Ishikawa (cell line): ENCODE measurements at regions not wholly inside any gene's neighbourhood (a gene's known extent, or its start where the extent isn't known, plus 50 kb on each side); places are given as distances from the start of the nearest gene placed in this dataset.

Experiments used
- CEBPB ChIP-seq: IDR thresholded peaks from 2 replicates; pipeline ENCODE4 v1.6.1; 2012
- CREB1 ChIP-seq: IDR thresholded peaks from 2 replicates; pipeline ENCODE4 v1.6.1; 2012; ENCODE audit warnings: low read depth
- EGR1 ChIP-seq: IDR thresholded peaks from 2 replicates; pipeline ENCODE4 v1.6.1; 2012
- EP300 ChIP-seq: IDR thresholded peaks from 2 replicates; pipeline ENCODE4 v1.6.1; 2012; ENCODE audit warnings: borderline replicate concordance
- FOXM1 ChIP-seq: IDR thresholded peaks from 2 replicates; pipeline ENCODE4 v1.6.1; 2012; ENCODE audit warnings: low read depth, borderline replicate concordance
- NFIC ChIP-seq: IDR thresholded peaks from 2 replicates; pipeline ENCODE4 v1.6.1; 2012
- RAD21 ChIP-seq: IDR thresholded peaks from 2 replicates; pipeline ENCODE4 v1.6.1; 2012; ENCODE audit warnings: low read depth
- TAF1 ChIP-seq: IDR thresholded peaks from 2 replicates; pipeline ENCODE4 v1.6.1; 2012; ENCODE audit warnings: low read depth, mild to moderate bottlenecking
- TCF12 ChIP-seq: IDR thresholded peaks from 2 replicates; pipeline ENCODE4 v1.6.1; 2012; ENCODE audit warnings: low read depth
- TEAD4 ChIP-seq: IDR thresholded peaks from 2 replicates; pipeline ENCODE4 v1.6.1; 2012
- YY1 ChIP-seq: IDR thresholded peaks from 2 replicates; pipeline ENCODE4 v1.6.1; 2012; ENCODE audit warnings: low read depth
- ZBTB7A ChIP-seq: IDR thresholded peaks from 2 replicates; pipeline ENCODE4 v1.6.1; 2012; ENCODE audit warnings: low read depth
- TF ChIP-seq, protein P1 (sequence below): IDR thresholded peaks from 2 replicates; pipeline ENCODE4 v1.6.1; 2012
- TF ChIP-seq, protein P2 (sequence below): IDR thresholded peaks from 2 replicates; pipeline ENCODE4 v1.6.1; 2012
- TF ChIP-seq, protein P3 (sequence below): IDR thresholded peaks from 2 replicates; pipeline ENCODE4 v1.6.1; 2012; ENCODE audit warnings: low read depth, mild to moderate bottlenecking

DNA sequence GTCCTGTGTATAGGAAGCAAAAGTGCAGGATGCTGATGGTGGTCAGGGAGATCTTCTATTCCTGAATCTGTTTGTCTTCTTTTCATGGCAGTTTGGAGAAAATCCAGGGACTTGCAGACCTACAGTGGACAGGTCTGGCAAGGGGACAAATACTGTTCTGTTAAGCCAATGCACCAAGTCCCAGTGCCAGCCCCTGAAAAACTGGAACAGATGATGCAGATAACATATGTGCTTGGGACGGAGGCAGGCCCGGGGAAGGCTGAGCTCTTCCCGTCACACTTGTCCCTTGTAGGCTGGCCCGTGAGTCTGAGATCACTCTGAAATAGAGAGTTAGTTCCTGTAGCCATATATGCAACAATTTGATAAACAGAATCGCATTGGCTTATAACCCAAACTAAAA lies 265.7 kb downstream of the MTRR start:
- TF ChIP-seq YY1, result no peak
- TF ChIP-seq, protein P1, sequence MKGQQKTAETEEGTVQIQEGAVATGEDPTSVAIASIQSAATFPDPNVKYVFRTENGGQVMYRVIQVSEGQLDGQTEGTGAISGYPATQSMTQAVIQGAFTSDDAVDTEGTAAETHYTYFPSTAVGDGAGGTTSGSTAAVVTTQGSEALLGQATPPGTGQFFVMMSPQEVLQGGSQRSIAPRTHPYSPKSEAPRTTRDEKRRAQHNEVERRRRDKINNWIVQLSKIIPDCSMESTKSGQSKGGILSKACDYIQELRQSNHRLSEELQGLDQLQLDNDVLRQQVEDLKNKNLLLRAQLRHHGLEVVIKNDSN, result no peak
- no peak for TF ChIP-seq NFIC
- no peak for TF ChIP-seq TCF12
- TF ChIP-seq EP300, result no peak
- no peak for TF ChIP-seq TAF1
- no peak for TF ChIP-seq RAD21

DNA sequence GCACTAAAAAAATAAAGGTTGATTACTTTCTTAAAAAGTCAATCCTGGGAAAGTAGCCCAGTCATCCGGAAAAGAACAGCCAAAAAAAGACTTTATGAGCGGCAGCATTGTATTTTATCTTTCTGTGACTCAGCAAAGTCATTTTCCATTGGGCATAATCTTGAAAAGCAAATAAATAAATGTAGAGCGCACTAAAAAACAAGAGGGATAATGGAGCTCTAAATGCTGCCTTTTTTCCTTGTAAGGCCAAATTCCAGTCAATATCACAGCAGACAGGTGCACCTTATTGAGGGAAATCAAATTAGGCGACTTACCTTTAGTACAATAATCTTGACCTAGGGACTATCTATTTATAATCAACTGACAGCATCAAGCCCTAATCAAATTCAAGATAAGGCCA lies 266.8 kb downstream of the MTRR start:
- TF ChIP-seq CREB1 (no peak), TEAD4 (no peak), RAD21 (no peak), EGR1 (no peak), TAF1 (no peak), CEBPB (no peak), ZBTB7A (no peak), YY1 (no peak), EP300 (no peak), NFIC (no peak), TCF12 (no peak), FOXM1 (no peak)
- TF ChIP-seq, protein P2, sequence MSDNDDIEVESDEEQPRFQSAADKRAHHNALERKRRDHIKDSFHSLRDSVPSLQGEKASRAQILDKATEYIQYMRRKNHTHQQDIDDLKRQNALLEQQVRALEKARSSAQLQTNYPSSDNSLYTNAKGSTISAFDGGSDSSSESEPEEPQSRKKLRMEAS, result no peak
- TF ChIP-seq, protein P1, result no peak

DNA sequence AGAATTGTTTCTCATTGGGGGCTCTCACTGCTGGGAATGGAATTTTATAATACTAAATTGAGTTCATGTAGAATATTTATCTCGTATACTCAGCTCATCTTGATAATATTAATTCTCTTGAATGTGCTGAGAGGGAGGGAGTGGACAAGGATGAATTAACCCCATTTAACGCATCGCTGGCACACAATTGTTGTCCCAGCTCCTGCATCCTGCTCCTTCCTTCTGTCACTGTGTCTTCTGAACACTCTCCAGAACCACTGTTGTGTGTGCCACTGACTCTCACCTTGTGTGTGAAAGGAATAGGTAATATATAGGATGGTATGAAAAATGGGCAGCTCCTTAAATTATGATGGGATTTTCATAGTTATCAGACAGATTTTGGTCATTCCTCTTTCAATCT lies 267.3 kb downstream of the MTRR start:
- no peak for TF ChIP-seq YY1
- no peak for TF ChIP-seq EP300
- TF ChIP-seq, protein P3, sequence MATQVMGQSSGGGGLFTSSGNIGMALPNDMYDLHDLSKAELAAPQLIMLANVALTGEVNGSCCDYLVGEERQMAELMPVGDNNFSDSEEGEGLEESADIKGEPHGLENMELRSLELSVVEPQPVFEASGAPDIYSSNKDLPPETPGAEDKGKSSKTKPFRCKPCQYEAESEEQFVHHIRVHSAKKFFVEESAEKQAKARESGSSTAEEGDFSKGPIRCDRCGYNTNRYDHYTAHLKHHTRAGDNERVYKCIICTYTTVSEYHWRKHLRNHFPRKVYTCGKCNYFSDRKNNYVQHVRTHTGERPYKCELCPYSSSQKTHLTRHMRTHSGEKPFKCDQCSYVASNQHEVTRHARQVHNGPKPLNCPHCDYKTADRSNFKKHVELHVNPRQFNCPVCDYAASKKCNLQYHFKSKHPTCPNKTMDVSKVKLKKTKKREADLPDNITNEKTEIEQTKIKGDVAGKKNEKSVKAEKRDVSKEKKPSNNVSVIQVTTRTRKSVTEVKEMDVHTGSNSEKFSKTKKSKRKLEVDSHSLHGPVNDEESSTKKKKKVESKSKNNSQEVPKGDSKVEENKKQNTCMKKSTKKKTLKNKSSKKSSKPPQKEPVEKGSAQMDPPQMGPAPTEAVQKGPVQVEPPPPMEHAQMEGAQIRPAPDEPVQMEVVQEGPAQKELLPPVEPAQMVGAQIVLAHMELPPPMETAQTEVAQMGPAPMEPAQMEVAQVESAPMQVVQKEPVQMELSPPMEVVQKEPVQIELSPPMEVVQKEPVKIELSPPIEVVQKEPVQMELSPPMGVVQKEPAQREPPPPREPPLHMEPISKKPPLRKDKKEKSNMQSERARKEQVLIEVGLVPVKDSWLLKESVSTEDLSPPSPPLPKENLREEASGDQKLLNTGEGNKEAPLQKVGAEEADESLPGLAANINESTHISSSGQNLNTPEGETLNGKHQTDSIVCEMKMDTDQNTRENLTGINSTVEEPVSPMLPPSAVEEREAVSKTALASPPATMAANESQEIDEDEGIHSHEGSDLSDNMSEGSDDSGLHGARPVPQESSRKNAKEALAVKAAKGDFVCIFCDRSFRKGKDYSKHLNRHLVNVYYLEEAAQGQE, result no peak
- TF ChIP-seq, protein P1, result no peak
- no peak for TF ChIP-seq RAD21
- TF ChIP-seq, protein P2, result no peak
- TF ChIP-seq TEAD4, result no peak
- TF ChIP-seq FOXM1, result no peak

DNA sequence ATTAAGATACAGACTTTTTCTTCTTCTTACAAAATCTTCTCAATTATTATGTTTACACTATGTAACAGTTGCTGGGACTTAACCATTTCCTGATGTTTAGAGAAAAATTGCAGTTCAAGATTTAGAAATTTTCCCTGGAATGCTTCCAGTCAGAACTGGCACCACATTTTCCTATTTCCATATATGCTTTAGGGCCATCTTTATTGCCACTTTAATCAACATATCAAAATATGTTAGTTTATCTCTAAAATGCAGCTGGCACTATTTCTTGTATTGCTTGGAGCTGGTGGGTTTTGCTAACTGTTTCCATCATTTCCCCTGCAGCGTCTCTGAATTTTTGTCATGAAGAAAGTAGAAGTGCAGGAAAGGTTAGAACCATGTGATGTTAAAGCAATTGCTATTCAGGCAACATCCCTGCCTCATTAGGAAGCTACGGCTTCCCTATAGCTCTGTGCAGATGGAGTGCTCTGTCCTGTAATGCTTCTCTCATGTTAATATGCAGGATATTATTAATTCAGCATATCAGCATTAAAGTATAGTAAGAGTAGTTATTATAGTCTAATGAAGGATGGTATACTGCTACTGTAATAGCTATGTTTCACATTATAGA lies 269.1 kb downstream of the MTRR start:
- TF ChIP-seq TEAD4, result no peak

DNA sequence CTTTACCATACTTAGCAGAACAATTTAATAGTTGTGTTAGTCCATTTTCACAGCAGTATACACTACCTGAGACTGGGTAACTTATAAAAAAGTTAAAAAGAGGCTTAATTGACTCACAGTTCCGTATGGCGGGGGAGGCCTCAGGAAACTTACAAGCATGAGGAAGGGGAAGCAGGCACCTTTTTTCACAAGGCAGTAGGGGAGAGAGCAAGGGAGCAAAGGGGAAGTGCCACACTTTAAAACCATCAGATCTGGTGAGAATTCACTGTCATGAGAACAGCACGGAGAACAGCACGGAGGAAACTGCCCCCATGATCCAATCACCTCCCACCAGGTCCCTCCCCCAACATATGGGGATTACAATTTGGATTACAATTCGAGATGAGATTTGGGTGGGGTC lies 269.9 kb downstream of the MTRR start:
- TF ChIP-seq YY1 (no peak), NFIC (no peak), TAF1 (no peak)

DNA sequence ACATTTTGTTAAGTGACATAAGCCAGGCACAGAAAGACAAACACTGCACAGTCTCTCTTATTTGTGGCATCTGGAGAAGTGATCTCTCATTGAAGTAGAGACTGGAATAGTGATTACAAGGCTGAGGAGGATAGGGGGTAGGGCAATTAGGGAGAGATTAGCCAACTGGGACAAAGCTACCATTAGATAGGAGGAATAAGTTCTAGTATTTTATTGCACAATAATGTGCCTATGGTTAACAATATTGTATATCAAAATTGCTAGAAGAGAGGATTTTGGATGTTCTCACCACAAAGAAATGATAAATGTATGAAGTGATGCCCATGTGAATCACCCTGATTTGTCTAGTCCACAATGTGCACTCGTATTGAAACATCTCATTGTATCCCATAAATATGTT lies 281.8 kb downstream of the MTRR start:
- TF ChIP-seq EP300, result no peak
- no peak for TF ChIP-seq TAF1
- no peak for TF ChIP-seq YY1
- no peak for TF ChIP-seq CEBPB
- TF ChIP-seq, protein P1, result no peak
- no peak for TF ChIP-seq ZBTB7A
- no peak for TF ChIP-seq TEAD4
- no peak for TF ChIP-seq FOXM1
- TF ChIP-seq RAD21, result no peak
- no peak for TF ChIP-seq TCF12
- TF ChIP-seq, protein P3, result no peak
- TF ChIP-seq CREB1, result no peak
- TF ChIP-seq, protein P2, result no peak
- no peak for TF ChIP-seq NFIC
- no peak for TF ChIP-seq EGR1
